COLO668 (cell line): ENCODE measurements at regions not wholly inside any gene's neighbourhood (a gene's known extent, or its start where the extent isn't known, plus 50 kb on each side); places are given as distances from the start of the nearest gene placed in this dataset.
"Not testable (repeated sequence)": the region's sequence is repeated elsewhere in the genome, so short reads cannot be mapped to it uniquely, and the experiment has no call there.

Source experiments
- DNase-seq: peaks from one replicate; lab custom pipeline; 2025; ENCODE audit not compliant: unreplicated experiment; lab: John Stamatoyannopoulos, UW

DNA sequence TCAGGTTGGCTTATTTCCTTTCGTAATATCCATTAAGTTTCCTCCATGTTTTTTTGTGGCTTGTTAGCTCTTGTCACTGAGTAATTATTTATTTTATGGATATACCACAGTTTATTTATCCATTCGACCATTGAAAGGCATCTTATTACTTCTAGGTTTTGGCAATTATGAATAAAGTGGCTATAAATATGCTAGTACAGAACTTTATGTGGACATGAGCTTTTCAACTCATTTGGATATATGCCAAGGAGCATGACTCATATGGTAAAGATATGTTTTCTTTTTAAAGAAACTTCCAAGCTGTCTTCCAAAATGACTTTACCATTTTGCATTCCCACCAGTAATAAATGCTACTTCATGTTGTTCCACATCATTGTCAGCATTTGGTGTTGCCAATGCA is 803.6 kb downstream of the GLUD2 start:
- no peak for DNase-seq

GRCh38 chrX:121853762-121854613 is 806.6 kb downstream of the GLUD2 start:
- no peak for DNase-seq

- DNase-seq, result no peak
Observed at GRCh38 chrX:121854614-121854911, 807.2 kb downstream of the GLUD2 start.

- DNase-seq, result peak; percentile 3
Observed at GRCh38 chrX:121858867-121859647, 811.6 kb downstream of the GLUD2 start.

GRCh38 chrX:121863976-121864375 is 816.6 kb downstream of the GLUD2 start:
- DNase-seq, result no peak

- DNase-seq, result no peak
Observed at GRCh38 chrX:121864561-121864960, 817.2 kb downstream of the GLUD2 start.

DNA sequence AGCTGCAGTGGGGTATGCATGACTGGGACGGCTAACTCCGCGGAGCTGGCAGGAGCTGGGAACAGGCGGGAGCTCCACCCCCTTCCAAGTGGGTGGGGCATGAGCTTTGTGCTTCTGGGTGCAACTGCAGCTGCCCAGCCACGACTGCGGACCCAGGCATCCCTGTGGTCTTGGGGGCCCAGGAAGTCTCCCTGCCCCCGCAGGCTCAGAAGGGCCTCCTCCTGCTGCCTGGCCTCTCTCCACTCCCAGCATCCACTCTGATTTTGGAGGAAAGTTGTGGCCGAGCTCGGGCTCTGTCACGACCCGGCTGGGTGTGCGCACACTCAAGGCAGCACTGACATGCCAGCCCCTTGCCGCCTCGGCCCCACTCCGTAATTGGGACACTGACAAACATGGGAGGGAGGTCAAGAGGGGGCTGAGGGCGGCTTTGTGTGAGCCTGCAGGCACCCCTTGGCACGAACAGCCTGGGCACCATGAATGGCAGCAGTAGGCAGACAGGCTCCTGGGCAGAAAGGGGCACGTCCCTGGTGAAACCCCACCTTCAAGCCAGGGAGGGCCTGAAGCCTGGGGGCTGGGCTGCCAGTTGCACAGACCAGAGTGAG is 822.6 kb downstream of the GLUD2 start:
- DNase-seq, result no peak

DNA sequence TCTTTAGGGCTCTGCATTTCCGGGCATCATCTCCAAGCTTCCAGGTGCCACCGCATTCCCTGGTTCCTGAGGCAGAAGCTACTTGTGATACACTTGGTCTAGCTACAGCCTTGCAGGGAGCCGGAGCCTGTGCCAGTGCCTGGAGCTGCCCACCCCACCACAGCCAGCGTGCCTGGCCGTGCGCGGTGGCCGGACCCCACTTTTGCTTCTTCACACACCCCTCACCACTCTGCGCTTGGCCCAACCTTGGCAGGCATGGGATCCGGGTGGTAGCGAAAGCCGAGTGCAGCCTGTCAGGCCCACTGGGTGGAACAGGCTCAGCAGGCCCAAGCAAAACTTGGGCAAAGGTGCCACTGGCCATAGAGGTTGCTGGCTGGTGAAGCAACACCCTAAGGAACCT is 823.7 kb downstream of the GLUD2 start:
- DNase-seq, result no peak

- no peak for DNase-seq
Observed at GRCh38 chrX:121876305-121876704, 828.9 kb downstream of the GLUD2 start.

GRCh38 chrX:121877337-121877736 is 829.9 kb downstream of the GLUD2 start:
- DNase-seq, result not testable (repeated sequence)

DNA sequence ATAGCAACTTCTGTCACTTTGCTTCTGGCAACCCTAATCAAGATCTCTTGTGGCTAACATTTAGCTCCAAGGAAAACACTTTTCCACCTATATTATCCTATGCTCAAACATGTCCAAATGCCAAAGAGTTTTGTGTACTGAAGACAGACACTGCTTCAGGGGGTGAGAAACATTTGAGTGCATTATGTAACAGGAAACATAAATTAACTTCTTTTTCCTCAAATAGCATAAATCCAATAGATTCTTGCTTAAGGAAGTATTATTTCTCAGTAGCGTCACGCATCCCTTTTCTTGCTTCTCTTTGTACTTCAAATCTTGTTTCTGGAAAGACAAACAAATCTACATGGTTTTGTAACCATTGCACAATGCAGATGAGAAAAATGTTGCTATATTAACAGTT is 839.1 kb downstream of the GLUD2 start:
- DNase-seq, result no peak

DNA sequence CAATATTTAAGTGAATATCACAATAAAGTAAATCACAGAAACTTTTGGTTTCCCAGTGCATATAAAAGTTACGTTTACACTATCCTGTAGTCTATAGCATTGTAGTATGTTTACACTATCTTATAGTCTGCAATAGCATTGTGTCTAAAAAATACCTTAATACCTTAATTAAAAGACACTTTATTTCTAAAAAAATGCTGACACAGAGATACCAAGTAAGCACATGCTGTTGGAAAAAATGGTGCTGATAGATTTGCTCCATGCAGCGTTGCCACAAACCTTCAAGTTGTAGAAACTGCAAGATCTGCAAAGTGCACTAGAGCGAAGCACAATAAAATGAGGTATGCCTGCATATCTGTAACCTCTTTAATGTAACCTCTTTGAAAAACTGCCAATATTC is 847.3 kb downstream of the GLUD2 start:
- DNase-seq, result no peak

- no peak for DNase-seq
Observed at GRCh38 chrX:121902463-121902862, 855.1 kb downstream of the GLUD2 start.

DNA sequence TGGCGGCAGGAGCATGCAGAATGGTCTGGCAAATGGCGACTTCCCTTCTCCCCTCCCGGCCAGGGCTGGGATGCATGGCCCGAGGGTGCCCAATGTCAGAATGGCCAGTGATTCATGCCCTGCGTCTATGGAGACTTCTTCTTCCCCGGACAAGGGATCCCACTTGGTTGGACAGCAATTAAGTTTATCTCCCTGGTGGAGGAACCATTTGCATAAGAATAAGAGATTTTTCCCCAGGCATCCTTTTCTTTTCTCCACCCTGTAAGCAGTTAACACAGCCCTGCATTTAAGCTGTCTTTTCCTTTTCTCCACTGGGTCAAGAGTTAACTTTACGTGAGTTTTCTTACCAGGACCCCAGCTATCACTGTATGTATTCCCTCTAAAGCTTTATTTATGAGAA is 856.6 kb downstream of the GLUD2 start:
- DNase-seq, result no peak

- DNase-seq, result no peak
Observed at GRCh38 chrX:121921258-121921657, 873.8 kb downstream of the GLUD2 start.

- DNase-seq, result no peak
Observed at GRCh38 chrX:121931567-121931966, 884.2 kb downstream of the GLUD2 start.

- no peak for DNase-seq
Observed at GRCh38 chrX:121932688-121933087, 885.3 kb downstream of the GLUD2 start.

DNA sequence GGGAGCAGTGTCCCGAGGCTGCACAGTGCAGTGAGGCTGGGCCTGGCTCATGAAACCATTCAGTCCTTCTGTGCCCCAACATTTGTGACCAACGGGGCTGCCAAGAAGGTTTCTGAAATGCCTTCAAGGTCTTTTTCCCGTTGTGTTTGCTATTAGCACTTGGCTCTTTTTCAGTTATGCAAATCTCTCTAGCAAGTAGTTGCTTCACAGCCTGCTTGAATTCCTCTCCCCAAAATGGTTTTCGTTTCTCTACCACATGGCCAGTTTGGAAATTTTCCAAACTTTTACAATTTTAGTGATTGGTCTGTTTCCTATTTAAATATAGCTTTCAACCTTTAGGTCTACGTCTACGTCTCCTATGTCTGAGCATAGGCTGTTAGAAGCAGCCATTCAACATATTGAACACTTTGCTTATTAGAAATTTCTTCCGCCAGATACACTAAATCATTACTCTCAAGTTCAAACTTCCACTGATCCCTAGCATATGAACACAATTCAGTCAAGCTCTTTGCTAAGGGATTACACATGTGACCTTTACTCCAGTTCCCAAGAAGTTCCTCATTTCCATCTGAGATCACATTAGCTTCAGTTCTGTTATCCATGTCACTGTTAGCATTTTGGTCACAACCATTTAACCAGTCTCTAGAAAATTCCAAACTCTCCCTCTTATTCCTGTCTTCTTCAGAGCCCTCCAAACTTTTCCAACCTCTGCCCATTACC is 901.8 kb downstream of the GLUD2 start:
- DNase-seq, result no peak

- DNase-seq, result no peak
Observed at GRCh38 chrX:121958886-121959285, 911.5 kb downstream of the GLUD2 start.

DNA sequence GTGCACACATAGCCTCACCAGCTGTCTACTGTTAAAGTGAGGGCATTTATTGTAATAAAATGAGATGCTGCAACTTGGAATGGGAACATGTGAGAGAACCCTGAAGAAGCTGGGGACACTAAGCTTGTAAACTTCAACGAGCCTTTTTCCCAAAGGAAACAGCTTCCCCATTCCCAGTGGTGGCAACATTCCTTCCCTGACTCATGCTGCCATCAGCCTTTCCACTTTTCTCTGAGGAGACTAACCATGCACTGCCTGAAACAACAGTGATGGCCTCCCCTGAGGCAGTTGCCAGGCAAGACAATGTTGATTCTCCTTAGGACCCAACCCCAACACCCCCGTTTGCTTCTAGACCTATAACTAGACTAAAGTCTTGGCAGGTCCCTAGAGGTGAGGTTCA is 928.3 kb downstream of the GLUD2 start:
- no peak for DNase-seq

- no peak for DNase-seq
Observed at GRCh38 chrX:121987163-121987562, 939.8 kb downstream of the GLUD2 start.
